HG02571 (cell line): ENCODE measurements at regions not wholly inside any gene's neighbourhood (a gene's known extent, or its start where the extent isn't known, plus 50 kb on each side); places are given as distances from the start of the nearest gene placed in this dataset.
A peak's percentile ranks its signal among the peaks of the same experiment; 100 is the strongest.
"Not testable (repeated sequence)": the region's sequence is repeated elsewhere in the genome, so short reads cannot be mapped to it uniquely, and the experiment has no call there.

Source experiments
- ATAC-seq: cut with Tn5 transposase; IDR thresholded peaks from one replicate; pipeline ENCODE4 v1.9.1; 2021; ENCODE audit warnings: mild to moderate bottlenecking, moderate library complexity; ENCODE audit not compliant: unreplicated experiment

DNA sequence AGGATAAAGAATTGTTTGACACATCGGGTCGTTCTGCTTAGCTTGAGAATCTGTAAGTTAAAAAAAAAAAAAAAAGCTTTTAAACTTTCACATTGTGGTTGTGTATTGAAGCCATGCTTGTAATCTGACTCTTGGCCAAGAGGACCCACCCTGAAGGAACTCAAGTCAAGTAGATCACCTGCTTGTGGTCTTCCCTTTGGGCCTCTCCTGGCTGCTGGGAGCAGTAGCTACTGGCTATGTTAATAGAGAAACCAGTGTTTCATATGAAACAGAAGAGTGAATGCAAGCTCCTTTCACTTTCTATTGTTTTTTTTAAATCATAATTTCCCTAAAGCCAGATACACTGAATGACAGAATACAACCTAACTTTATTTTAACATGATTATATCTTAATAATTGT lies 402.4 kb upstream of the NDST4 start:
- ATAC-seq: peak; percentile 94

DNA sequence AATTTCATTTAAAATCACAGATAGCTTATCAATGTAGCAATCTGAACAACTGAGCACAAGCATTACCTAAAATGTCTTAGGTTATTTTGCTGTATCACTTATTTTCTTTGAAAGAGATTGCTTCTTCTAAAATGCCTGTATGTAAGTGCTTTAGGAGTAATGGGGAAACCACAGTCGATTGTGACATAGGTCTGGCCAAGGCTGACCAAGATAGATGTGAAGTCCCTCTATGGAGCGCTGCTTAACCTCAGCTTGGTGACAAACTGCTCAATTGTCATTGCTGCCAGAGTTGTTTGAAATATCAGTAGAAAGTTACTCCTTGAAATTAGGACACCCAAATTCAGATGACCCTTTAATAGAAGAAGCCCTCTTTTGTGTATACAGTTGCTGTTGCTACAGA lies 401.9 kb upstream of the NDST4 start:
- peak; percentile 10 for ATAC-seq

GRCh38 chr4:115514675-115515074 lies 401.3 kb upstream of the NDST4 start:
- ATAC-seq: no peak

- no peak for ATAC-seq
These were observed 391.9 kb upstream of the NDST4 start for GRCh38 chr4:115505326-115505725.

- no peak for ATAC-seq
These were observed 388.2 kb upstream of the NDST4 start for GRCh38 chr4:115501656-115502055.

- not testable (repeated sequence) for ATAC-seq
These were observed 380.4 kb upstream of the NDST4 start for GRCh38 chr4:115493770-115494169.

GRCh38 chr4:115491686-115492085 lies 378.3 kb upstream of the NDST4 start:
- no peak for ATAC-seq

DNA sequence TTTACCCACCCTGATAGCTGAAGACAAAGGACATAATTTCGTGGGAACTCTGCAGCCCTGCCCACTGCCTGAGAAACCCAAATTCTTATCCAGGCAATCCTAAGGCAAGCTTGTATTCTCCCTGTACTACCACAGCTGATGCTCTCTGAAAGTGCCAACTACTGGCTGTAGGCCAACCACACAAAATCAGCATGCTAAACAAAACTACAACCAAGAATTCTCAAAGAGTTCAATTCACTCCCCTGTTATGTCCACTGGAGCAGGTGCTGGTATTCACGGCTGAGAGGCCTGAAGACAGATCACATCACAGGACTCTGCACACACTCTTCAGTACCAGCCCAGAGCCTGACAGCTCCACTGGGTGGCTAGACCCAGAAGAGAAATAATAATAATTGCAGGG lies 375.9 kb upstream of the NDST4 start:
- no peak for ATAC-seq

DNA sequence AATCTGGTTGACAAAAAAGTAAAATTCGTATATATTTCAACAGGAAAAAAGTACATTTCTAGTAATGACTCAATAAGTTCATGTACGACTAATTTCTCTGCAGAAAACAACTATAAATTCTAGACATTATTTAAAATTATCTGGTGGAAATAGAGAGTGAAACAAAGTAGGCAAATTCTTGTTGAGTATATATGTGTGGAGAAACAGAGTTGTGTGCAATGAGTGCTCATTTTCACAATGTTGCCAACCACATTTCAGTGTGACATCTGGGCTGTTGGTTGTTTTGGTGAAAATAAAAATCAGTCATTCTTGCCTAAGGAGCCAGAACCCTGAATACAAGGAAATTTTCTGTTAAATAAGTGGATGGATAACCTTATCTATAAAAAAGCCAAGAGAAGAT lies 372.0 kb upstream of the NDST4 start:
- ATAC-seq: no peak

DNA sequence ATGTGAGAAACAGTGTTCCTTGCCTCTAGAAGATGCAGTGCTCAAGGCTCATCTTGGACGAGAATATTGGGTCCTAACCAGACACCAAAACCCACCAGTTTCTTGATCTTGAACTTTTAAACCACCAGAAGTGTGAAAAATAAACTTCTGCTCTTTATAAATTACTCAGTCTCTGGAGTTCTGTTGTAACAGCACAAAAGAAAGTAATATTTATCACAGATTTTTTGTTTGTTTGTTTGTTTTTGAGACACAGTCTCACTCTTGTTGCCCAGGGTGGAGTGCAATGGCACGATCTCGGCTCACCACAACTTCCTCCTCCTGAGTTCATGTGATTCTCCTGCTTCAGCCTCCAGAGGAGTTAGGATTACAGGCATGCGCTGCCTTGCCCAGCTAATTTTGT lies 371.1 kb upstream of the NDST4 start:
- no peak for ATAC-seq

GRCh38 chr4:115470763-115471162 lies 357.3 kb upstream of the NDST4 start:
- no peak for ATAC-seq

GRCh38 chr4:115459301-115459700 lies 345.9 kb upstream of the NDST4 start:
- ATAC-seq: not testable (repeated sequence)

- ATAC-seq: no peak
These were observed 342.8 kb upstream of the NDST4 start for GRCh38 chr4:115456231-115456630.

- no peak for ATAC-seq
These were observed 340.8 kb upstream of the NDST4 start for GRCh38 chr4:115454228-115454627.

GRCh38 chr4:115453416-115453815 lies 340.0 kb upstream of the NDST4 start:
- no peak for ATAC-seq

- not testable (repeated sequence) for ATAC-seq
These were observed 338.8 kb upstream of the NDST4 start for GRCh38 chr4:115452229-115452628.

- no peak for ATAC-seq
These were observed 324.3 kb upstream of the NDST4 start for GRCh38 chr4:115437739-115438138.

- no peak for ATAC-seq
These were observed 320.1 kb upstream of the NDST4 start for GRCh38 chr4:115433491-115433890.

GRCh38 chr4:115430024-115430423 lies 316.6 kb upstream of the NDST4 start:
- no peak for ATAC-seq

DNA sequence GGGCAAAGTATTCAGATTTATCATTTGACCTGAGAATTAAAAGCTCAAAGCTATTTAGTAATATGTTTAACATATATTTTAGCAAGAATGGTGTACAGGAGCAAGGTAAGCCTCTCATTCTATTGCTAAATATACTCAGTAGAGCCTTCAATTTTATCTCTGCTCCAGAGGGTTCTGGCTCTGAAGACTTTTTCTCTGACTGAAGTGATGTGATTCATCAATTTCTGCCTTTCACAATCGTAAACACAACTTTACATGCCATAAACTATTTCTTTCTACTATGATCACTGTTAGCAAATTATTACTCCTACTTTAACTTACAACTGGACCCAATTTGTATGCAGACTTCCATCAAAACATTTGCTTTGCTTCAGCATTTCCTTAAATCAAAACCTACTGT lies 315.0 kb upstream of the NDST4 start:
- ATAC-seq: no peak

DNA sequence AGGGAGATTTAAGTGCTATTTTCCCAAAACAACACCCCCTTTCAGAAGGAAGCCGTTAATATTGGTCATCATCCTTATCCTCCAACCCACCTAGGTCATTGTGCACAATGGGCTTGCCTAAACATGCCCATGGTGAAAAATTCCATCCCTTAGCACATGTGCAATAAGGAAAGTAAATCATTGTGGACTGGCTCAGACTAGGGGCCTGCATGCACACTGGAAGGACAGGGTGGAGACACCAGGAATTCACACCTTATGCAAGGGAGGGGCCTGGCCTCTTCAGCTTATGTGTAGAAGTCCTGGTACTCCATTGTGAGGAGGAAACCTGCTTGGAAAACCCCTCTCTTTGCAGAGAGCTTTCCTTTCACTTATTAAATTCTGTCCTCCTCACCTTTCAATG lies 311.4 kb upstream of the NDST4 start:
- no peak for ATAC-seq

- ATAC-seq: no peak
These were observed 305.4 kb upstream of the NDST4 start for GRCh38 chr4:115418635-115419396.

GRCh38 chr4:115396034-115396433 lies 282.6 kb upstream of the NDST4 start:
- no peak for ATAC-seq
